Brain pericyte (primary cell): ENCODE measurements at regions not wholly inside any gene's neighbourhood (a gene's known extent, or its start where the extent isn't known, plus 50 kb on each side); places are given as distances from the start of the nearest gene placed in this dataset.
"Not testable (repeated sequence)": the region's sequence is repeated elsewhere in the genome, so short reads cannot be mapped to it uniquely, and the experiment has no call there.

Source experiments
- DNase-seq: peaks from one replicate; pipeline ENCODE4 v3.0.0-alpha.2; 2012; ENCODE audit warnings: low read depth, low spot score

GRCh38 chr5:34261020-34261419, 218.0 kb upstream of the C1QTNF3 start:
- not testable (repeated sequence) for DNase-seq

- DNase-seq = not testable (repeated sequence)
Observed at GRCh38 chr5:34266151-34266550, 223.1 kb upstream of the C1QTNF3 start.

- DNase-seq = not testable (repeated sequence)
Observed at GRCh38 chr5:34296759-34297158, 253.7 kb upstream of the C1QTNF3 start.

- not testable (repeated sequence) for DNase-seq
Observed at GRCh38 chr5:34329201-34329600, 286.2 kb upstream of the C1QTNF3 start.

- not testable (repeated sequence) for DNase-seq
Observed at GRCh38 chr5:34329611-34330108, 286.6 kb upstream of the C1QTNF3 start.

- not testable (repeated sequence) for DNase-seq
Observed at GRCh38 chr5:34331928-34332454, 289.0 kb upstream of the C1QTNF3 start.

GRCh38 chr5:34339408-34340001, 296.5 kb upstream of the C1QTNF3 start:
- not testable (repeated sequence) for DNase-seq

GRCh38 chr5:34354440-34354839, 301.7 kb upstream of the RAI14 start:
- DNase-seq = not testable (repeated sequence)

GRCh38 chr5:34371417-34371816, 284.7 kb upstream of the RAI14 start:
- not testable (repeated sequence) for DNase-seq

GRCh38 chr5:34371817-34372216, 284.3 kb upstream of the RAI14 start:
- DNase-seq = not testable (repeated sequence)

GRCh38 chr5:34372739-34373138, 283.4 kb upstream of the RAI14 start:
- not testable (repeated sequence) for DNase-seq

- not testable (repeated sequence) for DNase-seq
Observed at GRCh38 chr5:34377651-34378050, 278.5 kb upstream of the RAI14 start.

- not testable (repeated sequence) for DNase-seq
Observed at GRCh38 chr5:34378498-34378897, 277.6 kb upstream of the RAI14 start.

- not testable (repeated sequence) for DNase-seq
Observed at GRCh38 chr5:34388754-34389153, 267.4 kb upstream of the RAI14 start.

- no peak for DNase-seq
Observed at GRCh38 chr5:34409373-34409772, 246.8 kb upstream of the RAI14 start.

GRCh38 chr5:34410411-34411139, 245.6 kb upstream of the RAI14 start:
- DNase-seq = no peak

GRCh38 chr5:34411470-34412346, 244.4 kb upstream of the RAI14 start:
- DNase-seq = peak; percentile 59

- DNase-seq = no peak
Observed at GRCh38 chr5:34412736-34413135, 243.4 kb upstream of the RAI14 start.

- DNase-seq = no peak
Observed at GRCh38 chr5:34415559-34416198, 240.4 kb upstream of the RAI14 start.

- no peak for DNase-seq
Observed at GRCh38 chr5:34416501-34417008, 239.6 kb upstream of the RAI14 start.

GRCh38 chr5:34420191-34420590, 235.9 kb upstream of the RAI14 start:
- DNase-seq = not testable (repeated sequence)
